GM18867 (cell line): ENCODE measurements at regions not wholly inside any gene's neighbourhood (a gene's known extent, or its start where the extent isn't known, plus 50 kb on each side); places are given as distances from the start of the nearest gene placed in this dataset.

ENCODE experiments used
- ATAC-seq: cut with Tn5 transposase; IDR thresholded peaks from one replicate; pipeline ENCODE4 v1.9.1; 2021; ENCODE audit warnings: mild to moderate bottlenecking, moderate library complexity; ENCODE audit not compliant: unreplicated experiment

DNA sequence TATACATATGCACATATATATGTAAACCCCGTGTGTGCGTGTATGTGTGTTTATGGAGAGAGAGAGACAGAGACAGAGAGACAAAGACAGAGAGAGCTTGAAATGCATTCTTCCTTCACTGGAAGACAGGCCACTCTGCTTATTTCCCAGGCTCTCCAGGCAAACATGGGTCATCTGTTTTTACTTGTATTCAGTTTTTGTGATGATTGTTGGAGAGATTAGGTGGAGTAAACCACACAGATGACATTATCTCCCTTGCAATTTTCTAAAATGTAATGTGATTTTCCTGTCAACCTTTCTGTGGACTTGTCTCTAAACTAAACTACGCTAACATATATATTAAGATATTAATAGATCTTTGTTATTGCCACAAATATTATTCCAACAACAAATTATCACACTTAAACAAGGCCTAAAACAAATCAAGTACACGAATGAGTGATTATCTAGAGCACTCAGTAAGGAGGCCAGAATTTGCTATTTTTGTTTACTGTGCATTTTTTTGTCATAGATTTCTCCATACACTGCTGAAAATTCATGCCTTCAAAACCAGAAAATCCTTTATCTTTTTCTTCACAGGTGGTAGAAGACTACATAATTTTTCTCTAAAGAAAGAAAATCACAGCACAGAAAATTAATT lies 251.8 kb upstream of the SLIT2 start:
- no peak for ATAC-seq

DNA sequence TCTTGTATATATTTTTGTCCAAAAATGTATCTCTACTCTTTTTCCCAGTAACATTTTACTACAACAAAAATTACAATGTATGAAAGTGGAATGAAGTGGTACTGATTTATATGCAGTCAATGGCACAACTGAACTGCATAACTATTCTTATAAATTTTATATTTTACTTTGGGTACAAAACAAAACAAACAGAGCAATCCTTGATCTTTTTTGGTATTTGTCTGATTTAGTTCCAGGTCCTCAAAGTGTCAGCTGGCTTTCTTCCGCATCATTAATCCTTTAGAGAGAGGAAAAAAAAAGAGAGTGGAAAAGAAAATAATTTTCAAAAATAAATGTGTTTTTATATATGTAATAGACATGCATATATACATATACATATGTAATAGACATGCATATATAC lies 252.4 kb upstream of the SLIT2 start:
- ATAC-seq = no peak

DNA sequence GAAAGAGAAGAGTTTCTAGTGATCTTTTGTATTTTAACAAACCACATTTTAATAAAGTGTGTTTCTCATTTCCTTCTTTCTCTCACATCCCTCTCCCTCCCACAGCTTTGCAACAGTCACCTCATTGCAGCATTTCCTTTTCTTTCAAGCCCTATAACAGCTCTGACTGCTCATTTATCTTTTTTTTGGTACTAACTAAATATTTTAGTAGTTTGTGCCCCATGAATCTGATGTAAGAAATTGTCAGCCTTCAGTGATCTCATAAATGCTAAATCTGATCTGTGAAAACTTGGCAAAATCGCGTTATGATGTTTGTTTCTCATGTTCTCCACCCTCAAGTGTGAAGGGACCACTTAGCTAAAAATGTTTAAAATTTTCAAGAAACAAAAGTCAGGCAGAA lies 258.5 kb upstream of the SLIT2 start:
- ATAC-seq = no peak

DNA sequence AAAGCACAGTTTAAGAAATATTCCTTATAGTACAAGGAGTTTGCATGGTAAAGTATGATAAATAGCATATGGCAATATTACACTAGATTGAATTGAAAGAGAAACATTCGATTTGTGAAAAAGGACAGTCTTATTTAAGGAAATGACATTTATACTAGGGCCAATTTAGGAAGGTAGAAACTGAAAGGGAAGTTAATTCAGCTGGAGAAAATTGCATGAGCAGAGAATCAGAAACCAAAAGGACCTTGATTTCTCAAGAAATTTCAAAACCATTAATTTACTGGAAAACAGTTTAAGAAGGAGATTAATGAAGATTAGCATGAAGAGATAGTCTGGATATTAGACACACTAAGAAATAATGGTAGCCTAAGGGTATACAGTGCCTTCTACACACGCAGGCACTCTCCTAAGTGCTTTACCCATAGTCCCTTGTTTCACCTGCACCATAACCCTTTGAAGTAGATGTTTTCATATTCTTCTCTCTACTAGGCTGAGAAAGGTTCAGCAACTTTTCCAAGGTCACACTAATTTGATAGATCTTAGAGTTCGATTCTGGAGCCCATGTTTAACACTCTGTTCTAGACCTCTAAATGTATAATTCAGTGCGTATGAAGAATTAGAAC lies 259.1 kb upstream of the SLIT2 start:
- no peak for ATAC-seq

DNA sequence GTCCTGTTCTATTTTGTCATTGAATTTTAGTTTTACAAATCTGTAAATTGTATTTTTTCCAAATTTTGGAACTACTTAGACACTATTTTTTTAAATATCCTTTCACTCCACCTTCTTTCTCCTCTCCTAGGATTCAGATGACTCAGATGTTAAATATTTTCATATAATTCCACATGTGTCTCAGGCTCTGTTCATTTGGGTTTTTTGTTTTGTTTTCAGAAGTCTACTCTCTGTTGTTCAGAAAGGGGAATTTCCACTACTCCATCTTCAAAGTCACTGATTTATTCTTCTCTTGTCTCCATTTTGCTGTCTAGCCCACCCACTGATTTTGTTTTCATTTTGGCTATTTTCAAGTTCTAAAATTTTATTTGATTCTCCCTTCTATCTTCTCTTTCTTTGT lies 264.0 kb upstream of the SLIT2 start:
- ATAC-seq = no peak

DNA sequence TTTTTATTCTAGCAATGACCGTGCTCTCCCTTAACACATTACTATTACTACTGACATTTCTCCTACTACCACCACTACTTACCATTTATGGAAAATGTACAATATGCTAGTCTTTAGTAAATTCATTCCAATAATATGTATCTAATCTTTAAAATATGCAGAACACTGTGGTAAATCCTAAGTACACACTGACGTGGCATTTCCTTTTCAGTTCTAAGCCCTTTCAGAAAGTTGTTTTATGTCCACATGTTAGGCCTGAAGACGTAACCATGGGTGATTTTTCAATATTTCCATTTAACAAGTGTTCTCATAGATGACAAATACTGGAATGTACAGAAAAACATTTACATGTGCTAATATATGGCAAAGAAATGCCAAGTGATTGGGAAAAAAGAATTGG lies 268.6 kb upstream of the SLIT2 start:
- ATAC-seq = no peak

DNA sequence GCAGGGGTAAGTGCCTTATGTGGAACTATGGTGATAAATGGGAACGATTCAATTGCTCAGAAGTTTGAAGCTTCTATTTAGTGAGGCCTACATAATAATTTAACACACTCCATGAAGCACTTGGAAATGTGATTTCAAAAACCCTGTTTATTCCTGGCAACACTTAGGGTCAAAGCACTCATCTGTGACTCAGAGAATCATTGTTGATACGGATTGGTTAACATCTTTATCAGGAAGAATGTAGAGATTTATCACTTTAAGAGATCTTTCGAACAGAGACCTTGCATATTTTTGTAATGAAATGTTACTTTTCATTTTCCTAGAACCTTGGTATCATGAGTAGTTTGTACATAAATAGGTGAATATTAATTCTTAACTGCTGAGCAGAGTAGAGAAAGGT lies 269.1 kb upstream of the SLIT2 start:
- no peak for ATAC-seq

DNA sequence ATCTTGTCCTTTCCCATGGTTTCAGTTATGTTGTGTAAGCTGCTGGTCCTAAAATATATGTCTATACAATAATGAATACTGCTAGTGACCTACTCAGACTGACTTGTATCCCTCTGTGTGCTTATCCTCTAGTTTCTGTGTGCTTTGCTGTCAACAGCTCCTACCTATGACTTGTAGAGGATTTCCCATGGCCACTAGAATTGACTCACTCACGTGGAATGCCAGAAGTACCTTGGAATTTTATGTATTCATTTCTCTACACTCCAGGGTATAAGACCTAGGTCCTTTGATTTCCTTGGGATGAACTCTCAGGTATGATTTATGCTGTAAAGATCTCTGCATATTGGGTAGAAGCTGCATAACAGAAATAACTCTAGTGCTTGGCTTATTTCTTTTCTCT lies 279.9 kb upstream of the SLIT2 start:
- ATAC-seq = no peak

DNA sequence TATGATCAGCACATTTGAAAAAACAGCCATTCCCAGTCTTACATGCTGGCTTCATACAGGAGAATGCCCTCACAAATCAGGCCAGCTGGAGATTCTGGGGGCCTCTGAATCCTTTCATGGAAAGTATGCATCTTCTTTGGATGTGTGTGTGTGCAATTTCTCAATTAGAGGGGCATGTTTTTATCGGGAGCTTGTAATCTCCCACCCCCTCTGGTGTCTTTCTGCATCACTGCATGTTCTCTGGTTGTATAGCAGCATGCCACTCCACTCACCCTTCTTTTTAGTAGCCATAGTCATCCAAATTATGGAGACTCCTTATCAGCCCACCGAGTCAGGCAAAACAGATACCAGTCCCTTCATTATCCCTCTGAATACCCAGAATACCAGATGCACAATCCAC lies 282.2 kb upstream of the SLIT2 start:
- ATAC-seq = no peak

DNA sequence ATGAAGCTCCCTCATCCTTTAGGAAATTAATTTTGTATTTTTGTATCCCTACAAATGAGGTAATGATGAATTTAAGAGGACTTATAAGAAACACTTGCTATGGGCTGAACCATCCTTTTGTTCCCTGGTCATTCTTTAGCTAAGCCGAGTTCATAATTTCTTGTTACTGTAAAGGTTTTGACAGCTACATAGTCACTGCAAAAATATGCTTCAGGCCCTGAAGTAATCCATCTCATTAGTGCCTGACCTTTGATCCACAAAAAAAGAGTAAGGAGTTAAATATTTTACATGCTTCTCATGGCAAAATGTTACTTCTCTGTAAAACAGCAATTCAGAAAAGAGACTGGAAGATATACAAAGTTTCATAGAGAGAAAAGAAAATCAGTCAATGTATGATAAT lies 290.6 kb upstream of the SLIT2 start:
- no peak for ATAC-seq

DNA sequence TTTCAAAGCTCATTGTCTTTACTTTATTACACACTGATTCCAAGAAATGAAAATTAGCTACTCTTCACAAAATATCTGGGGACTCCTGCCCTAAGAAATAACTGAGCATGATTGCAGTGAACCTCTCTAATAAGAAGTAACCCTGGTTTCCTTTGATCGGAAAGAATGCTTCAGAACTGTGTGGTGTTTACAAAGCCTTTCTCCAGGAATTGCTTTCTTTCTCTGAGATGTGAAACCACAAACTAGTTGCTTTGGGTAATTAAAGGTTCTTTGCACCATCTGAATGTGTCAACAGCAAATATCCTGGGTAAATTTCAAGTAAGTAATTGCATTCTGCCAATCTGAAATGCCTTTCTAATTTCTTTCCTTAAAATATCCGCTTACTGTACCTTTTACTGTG lies 292.9 kb upstream of the SLIT2 start:
- ATAC-seq = no peak

DNA sequence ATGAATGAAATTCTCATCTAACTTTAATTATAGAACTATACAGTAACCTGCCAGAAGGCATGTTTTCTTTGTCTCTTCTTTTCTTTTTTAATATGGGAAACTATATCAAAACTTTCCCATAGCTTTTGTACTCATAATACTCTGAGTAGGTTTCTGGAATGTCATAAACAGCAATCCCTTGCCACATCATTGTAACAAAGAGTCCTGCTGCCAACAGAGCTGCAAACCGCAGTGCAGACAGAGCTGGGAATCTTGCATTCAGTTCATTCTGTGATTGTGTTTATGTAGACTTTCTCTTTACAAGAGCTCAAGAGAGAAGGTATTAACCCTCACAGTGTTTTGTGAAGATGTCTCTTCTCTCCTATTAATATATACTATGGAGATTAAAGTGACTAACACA lies 304.4 kb upstream of the SLIT2 start:
- no peak for ATAC-seq

DNA sequence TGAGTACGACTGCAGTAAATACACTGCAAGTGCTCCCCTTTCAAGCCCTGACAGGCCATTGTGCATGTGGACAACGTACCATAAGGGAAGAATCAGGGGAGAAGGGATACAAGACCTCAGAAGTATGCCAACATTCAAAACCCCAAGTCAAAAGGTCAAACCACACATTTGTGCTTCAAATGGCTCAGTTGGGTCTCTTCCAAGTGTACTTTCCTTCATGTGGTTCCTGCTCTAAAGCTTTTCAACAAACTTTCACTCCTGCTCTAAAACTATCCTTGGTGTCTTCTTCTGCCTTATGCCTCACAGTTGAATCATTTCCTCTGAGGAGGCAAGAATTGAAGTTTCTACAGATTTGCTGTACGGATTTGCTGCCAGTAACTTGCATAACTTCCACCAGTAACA lies 305.7 kb upstream of the SLIT2 start:
- no peak for ATAC-seq

DNA sequence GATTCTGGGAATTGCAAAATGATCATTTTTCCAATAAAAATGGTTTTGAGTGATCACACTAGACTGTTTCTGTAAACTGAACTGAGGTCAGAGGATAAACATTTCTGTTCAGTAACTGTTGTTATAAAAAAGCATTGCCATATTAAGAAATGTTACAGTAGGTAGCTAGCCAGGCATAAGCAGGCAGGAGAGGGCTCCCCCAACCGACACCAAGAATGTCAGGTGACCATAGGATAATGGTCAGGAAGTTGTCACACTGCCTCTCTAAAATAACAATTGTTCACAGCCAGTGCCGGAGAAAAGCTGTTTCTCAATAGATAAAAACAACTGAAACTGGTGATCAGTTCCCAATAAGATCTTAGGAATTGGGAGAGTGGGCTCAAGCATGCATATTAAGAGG lies 306.2 kb upstream of the SLIT2 start:
- no peak for ATAC-seq

DNA sequence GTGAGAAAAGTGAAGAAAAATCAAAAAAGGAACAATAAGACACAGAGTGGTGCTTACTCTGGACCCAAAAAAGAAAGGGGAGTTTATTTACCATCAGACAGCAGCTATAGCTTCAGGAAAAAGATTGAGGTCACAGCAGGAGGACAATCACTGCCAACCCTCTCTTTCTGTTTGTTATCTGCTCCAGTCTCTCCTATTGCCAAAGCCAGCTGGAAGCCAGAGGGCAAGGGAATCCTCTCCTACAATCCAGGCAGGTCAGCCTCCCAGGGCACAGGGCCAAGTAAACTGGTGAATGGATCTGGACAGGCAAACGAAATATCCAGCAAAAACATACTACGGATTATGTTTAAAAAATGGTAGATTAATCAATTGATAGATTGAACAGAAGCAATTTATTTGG lies 306.9 kb upstream of the SLIT2 start:
- no peak for ATAC-seq

DNA sequence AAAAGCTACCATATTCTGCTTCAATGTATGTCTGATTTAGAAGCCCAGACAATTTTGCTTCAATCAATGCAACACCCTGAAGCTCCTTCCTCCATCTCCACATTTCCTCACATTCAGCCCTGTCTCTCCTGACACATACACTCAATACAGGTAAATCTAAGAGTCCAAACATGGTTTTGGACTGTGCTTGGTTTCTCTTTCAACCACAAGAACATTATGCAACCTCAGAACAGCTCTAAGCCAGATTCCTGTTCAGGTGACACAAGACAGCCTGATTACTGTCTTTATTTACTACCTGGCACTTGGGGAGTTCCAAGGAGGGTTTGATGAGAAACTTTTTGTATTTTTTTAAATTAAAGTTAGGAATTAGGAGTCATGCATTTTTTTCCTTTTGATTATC lies 307.5 kb upstream of the SLIT2 start:
- no peak for ATAC-seq

DNA sequence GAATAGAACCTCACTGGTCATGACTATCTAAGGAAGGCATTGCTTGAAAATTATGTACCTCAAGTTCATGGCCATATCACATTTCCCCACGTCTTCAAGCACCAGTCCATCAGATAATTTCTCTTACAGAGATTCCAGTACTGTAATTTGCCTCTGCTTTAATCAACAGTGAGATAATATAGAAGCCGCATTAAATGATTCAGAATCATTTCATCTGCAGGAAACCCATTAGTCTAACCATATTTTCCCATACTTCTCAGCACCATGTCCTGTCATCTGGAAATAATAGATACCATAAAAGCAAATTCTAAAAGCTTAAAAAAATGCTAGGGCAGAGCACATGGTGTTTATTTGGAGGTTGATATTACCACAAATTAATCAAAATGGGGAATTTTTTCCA lies 310.3 kb upstream of the SLIT2 start:
- ATAC-seq = no peak

DNA sequence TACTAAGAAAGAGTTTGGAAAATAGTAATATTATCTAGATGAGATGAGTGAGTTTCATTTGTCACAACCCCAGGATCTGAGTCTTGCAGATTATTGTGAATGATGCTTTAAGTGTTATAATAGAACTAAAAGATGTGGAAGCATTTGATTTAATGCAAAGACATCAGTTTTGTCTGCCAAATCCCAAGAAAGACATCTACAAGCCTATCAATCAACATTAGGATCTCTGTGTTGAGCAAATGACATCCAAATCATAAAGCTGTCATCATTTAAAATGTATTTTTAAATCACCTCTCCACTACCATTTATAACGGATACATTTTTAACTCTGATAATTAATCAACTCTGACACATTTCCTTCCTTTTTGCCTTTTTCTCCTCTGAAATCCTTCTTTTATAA lies 310.8 kb upstream of the SLIT2 start:
- ATAC-seq = no peak

DNA sequence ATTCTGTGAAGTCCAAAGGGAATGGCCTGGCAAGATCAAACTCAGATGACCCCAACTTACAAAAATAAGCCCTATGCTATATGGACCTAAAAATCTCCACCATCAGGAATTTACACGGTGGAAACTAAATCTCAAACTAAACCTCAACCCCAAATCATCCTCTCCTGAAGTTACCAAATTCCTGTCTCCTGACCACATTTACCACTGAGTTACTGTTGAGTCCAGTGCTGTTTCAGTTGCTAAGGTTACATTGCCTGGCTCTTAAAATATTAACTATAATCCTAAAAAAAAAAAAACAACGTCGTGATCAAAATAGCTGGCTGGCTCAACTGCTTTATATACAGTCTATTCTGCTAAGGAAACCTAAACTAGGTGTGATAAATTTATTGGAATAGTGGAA lies 315.2 kb upstream of the SLIT2 start:
- no peak for ATAC-seq

DNA sequence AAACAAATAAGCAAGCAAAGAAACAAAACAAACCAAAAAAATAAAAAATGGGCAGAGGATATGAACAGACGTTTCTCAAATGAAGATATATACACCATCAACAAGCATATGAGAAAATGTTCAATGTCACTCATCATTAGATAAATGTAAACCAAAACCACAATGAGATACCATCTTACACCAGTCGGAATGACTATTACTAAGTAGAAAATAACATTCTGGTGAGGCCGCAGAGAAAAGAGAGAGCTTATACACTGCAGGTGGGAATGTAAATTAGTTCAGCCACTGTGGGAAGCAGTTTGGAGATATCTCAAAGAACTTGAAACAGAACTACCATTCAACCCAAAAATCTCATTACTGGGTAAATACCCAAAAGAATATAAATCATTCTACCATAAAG lies 321.0 kb upstream of the SLIT2 start:
- no peak for ATAC-seq

DNA sequence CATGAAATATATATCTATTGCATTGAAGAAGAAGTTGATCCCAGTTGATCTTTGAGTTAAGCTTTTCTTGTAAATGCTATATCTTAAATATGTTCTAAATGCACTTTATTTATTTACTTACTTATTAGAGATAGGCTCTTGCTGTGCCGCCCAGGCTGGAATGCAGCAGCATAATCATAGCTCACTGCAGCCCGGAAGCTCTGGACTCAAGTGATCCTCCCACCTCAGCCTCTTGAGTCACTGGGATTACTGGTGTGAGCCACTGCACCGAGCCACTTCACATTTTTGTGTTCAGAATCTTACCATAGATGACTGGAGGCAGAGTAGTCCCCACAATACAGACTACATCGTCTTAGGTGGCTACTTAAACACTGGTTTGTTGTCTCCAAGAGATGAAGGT lies 324.3 kb upstream of the SLIT2 start:
- no peak for ATAC-seq

DNA sequence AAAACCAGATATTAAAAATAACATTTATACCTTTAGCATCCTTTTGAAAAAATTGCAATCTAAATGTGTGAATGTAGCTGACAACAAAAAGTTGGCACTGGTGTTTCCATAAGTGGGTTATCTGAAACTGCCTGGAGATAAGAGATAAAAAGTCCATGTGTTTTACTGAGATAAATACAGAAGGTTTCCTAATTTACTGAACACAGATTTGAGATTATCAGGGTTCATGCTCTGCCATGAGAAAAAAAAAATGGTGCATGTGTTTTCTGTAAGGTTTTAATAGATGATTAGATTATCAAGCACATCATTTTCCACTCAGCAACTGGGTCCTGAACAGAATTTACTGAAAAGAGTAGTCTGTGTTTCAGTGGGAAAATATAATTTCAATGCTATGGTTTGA lies 326.2 kb upstream of the SLIT2 start:
- no peak for ATAC-seq

DNA sequence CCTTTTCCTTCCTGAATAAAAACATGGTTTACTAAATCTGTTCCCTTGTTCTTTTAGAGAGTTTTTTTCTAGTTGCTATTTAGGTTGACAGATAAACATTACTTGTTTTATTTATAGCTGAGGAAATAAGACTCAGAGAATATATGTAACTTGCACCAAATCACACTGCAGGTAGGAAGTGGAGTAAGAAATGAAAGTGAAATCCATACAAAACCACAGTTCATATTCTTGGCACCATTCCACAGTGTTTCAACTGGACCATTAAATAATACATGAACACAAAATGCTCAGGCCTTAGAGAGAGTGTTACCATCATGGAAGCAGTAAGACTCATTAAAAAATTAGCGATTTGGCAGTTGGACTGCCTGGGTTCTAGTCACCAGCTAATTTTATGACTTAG lies 326.9 kb upstream of the SLIT2 start:
- no peak for ATAC-seq
